Stimulated activated CD8-positive, alpha-beta memory T cell treated with anti-CD3 and anti-CD28 coated beads, Interleukin-4, amount 100 ng/mL, for 24 hours (primary cell): ENCODE measurements at regions not wholly inside any gene's neighbourhood (a gene's known extent, or its start where the extent isn't known, plus 50 kb on each side); places are given as distances from the start of the nearest gene placed in this dataset.

Experiments used
- DNase-seq: peaks from one replicate; pipeline ENCODE4 v3.0.0-alpha.2; 2020; ENCODE audit warnings: low read depth

GRCh38 chr2:41886757-41887156 is 161.1 kb upstream of the PKDCC start:
- DNase-seq: no peak

- DNase-seq: no peak
These were observed 157.5 kb upstream of the PKDCC start for GRCh38 chr2:41890341-41890740.

- no peak for DNase-seq
These were observed 155.3 kb upstream of the PKDCC start for GRCh38 chr2:41892476-41892875.

DNA sequence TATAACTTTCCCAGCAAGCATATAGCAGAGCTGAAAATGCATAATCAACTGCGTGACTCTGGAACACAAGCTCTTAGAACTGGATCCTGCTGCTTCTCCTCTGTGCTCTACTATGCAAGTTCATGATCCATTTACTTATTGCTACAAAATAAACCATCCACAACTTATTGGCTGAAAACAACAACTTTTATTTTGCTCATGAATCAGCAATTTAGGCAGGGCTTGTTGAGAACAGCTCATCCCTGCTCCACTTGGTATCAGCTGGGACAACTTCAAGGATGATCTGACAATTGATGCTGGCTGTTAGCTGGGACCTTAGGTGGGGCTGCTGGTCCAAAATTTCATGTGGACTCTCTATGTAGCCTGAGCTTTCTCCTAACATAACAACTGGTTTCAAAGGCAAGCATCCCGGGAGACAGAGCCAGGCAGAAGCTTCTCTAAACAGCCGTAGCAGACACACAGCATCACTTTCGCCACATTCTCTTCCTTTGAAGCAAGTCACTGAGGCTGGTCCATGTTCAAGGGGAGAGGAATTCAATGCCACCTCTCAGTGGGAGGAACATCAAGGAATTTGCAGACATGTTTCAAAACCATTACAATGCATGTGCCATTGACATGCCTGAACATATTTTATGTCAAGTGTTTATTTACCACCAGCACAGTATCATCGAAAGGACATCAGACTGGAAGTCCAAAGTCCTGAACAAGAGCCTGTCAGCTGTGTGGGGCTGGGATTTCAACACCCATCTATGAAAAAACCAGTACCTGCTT is 153.1 kb upstream of the PKDCC start:
- DNase-seq: no peak

GRCh38 chr2:41895334-41895664 is 152.5 kb upstream of the PKDCC start:
- no peak for DNase-seq

- no peak for DNase-seq
These were observed 151.5 kb upstream of the PKDCC start for GRCh38 chr2:41896186-41896846.

- no peak for DNase-seq
These were observed 148.6 kb upstream of the PKDCC start for GRCh38 chr2:41899189-41899588.

DNA sequence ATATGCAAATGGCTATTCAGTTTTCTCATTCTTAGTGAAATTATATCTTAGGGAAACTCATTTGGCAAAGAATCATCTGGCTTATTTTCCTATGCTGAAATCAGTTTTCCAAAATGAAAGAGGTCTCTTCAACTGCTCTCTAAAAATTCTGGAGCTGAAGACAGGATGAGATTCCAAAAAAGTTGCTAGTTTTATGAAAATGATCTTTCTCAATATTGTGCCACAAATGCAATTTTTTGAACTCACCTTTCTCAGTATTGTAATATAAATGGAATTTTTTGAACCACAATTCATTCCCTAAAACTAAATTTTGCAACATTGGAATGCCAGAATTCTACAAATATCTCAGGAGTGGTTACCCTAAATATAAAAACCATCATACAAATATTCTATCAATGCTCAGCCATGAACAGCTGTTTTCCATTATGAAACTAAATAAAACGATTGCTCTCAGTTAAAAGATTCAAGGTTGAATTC is 147.7 kb upstream of the PKDCC start:
- DNase-seq: no peak

DNA sequence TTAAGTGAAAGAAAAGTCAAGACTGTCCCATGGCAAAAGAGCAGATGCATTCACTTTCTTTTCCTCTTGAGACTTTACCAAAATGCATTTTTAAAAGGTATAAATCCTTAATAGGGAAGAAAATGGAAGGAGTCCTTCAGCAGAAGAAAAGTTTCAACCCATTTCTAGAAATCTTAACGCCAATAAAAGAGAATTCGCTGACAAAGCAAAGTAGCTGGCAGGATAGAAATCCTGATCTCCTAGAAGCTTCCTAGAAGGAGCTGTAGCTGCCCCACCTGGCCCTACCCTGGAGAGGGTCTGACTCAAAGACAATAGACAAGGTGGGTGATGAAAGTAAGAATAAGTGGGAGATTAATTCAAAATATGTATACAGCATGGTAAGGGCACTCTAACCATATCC is 144.9 kb upstream of the PKDCC start:
- DNase-seq: no peak

DNA sequence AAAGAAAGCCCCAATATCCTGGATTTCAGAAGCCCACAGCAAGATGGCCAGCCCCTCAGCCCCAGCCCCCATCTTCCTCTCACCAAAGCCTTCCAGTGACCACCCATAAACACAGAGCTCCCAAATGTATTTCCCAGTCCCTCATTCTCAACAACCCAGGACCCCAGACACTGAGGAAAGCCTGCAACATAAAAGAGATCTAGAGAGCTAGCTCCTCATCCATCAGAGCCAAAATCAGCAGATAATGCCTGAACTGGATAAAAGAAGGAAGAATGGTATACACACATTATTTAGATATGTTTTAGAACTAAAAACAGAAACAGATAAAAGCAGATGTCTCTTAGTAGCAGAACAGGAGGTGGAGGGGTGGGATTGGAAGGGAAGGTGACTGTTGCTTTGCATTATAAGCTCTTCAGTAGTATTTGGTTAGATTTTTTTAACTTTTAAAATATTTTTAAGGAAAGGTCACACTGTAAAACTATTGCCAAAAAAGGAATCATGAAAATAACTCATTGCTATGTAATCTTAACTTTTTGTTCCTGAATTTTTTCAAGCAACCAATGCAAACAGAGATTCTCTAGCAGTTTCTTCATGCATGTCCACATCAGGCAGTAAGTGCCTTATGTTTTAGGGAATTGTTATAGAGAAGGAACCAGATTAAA is 144.2 kb upstream of the PKDCC start:
- no peak for DNase-seq

DNA sequence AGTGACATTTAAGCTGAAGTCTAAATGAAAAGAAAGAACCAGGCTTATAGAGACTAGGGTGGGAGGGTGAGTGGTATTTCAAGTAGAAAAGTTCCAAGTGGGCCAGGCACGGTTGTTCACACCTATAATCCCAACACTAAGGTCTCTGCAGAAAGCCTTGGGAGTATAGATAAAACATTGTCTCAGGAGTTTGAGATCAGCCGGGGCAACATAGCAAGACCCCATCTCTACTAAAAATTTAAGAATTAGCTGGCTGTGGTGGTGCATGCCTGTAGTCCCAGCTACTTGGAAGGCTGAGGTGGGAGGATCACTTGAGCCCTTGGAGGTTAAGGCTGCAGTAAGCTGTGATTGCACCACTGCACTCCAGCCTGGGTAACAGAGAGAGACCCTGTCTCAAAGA is 143.4 kb upstream of the PKDCC start:
- no peak for DNase-seq

GRCh38 chr2:41905597-41906337 is 142.1 kb upstream of the PKDCC start:
- DNase-seq: no peak

GRCh38 chr2:41906338-41906725 is 141.5 kb upstream of the PKDCC start:
- no peak for DNase-seq

DNA sequence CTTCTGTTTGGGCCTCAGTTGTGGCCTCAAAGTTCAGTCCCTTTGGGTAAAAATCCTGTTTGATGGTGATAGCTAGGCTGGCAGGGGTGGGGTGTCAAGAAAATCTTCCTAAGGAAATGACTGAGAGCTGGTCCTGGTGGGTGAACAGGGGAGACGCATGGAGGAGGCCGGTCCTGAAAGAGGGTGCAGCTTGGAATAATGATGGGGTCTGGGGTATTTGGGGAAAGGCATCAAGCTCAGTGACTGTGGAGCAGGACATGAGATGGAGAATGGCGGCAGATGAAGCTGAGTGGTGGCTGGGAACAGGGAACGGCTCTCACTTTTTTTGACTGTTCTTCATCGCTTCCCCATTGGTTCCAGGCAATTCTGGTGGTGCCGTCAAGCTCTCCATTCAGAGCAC is 140.7 kb upstream of the PKDCC start:
- no peak for DNase-seq

DNA sequence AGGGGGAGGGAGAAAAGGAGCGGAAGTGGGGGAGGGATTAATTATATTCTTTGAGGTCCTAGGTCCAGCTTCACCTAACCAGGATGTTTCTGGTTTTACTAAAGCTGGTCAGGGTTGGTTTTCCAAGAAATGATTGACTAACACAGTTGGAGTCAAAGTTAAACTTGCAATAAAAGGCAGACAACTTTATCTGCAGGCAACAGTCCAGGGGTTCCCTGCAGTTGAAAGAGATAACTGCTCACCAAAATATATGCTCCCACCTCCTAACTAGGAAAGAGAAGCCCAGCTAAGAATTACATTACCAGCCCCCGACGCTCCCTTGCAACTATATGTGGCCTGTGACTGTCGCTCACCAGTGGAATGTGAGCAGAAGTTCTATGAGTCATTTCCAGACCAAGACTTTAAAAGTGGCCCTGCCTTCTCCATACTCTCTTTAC is 140.0 kb upstream of the PKDCC start:
- DNase-seq: no peak

DNA sequence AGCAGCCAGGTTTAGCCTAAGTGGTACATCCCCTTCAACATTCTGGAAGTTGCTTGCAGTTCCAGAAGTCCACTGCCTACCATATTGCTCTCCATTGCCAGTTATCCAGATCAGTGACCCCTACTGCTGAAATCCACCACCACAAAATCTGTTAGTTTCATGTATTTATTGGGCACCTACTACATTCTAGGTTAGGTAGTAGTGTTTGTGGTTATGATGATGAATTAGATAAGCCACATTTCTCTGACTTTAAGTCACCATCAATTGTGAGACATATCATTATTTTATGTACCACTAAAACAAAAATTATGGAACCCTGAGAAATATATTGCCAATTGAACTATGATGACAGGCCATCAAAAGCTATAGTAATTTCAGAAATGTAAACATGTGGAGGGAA is 139.5 kb upstream of the PKDCC start:
- no peak for DNase-seq

- DNase-seq: no peak
These were observed 138.2 kb upstream of the PKDCC start for GRCh38 chr2:41909584-41909983.

DNA sequence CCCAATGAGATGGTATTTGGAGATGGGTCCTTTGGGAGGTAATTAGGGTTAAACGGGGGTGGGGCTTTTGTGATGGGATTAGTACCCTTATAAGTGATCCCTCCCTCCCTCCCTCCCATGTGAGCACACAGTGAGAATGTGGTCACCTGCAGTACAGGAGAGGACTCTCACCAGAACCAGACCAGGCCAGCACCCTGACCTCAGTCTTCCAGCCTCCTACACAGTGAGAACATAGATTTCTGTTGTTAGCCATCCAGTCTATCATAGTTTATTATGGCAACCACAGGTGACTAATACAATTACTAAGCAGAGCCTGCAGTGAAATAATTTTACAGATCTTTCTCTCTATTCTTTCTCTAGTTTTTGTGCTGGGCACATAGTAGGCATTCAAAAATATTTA is 137.7 kb upstream of the PKDCC start:
- DNase-seq: no peak

DNA sequence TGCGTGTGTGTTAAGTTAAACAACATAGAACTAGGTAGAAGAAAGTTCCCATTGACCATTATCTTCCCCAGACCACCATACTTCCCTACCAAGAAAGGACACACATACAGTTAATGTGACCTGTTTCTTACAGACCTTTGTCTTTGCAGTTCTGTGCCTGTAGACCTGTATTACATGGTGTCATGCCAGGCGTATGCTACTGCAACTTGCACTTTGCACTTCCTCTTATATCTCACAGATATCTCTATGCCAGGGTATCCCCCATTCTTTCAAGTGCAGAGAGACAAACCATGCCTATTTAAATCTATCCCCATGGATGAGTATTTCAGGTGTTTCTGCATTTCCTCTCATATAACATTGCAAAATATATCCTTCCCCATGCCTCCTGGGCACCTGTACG is 136.8 kb upstream of the PKDCC start:
- DNase-seq: no peak

GRCh38 chr2:41912337-41912736 is 135.5 kb upstream of the PKDCC start:
- no peak for DNase-seq

- no peak for DNase-seq
These were observed 135.0 kb upstream of the PKDCC start for GRCh38 chr2:41912776-41913175.

DNA sequence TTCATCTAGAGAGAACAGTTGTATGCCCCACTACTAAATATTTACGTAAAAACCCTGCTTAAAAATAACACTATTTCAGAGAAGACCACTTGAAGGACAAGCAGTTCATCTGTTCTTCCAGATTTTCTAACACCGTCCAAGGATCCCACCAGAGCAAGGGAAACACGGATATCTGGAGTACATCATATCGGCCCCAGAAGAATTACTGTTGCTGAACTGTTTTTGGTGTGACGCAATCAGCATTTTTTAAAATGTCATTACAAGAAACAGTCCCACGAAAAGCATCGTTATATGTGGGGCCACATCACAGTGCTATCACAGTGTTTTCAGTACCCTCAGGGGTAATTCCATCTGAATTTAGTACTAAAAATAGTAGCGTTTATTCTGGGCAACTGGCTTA is 134.5 kb upstream of the PKDCC start:
- no peak for DNase-seq
